Gastroesophageal sphincter (tissue), 4 donors: ENCODE measurements at regions not wholly inside any gene's neighbourhood (a gene's known extent, or its start where the extent isn't known, plus 50 kb on each side); places are given as distances from the start of the nearest gene placed in this dataset.
A peak's percentile ranks its signal among the peaks of the same experiment; 100 is the strongest.
"Not testable (repeated sequence)": the region's sequence is repeated elsewhere in the genome, so short reads cannot be mapped to it uniquely, and the experiment has no call there.

ENCODE experiments used
- ATAC-seq: fragments of 150-250 bp; one replicate; pipeline ENCODE4 v1.9.1; 2016; ENCODE audit warnings: mild to moderate bottlenecking, moderate library complexity
- H3K27ac ChIP-seq, 4 donors: fragments of 200-600 bp; sonication (generic) in 3 of 4; 1 replicate in 3 of 4; 2 replicates in 1 of 4; pipeline ENCODE4 v1.5.1; 2016 to 2019
- H3K27me3 ChIP-seq: fragments of 200-600 bp; sonication (generic); one replicate; pipeline ENCODE4 v1.5.1; 2019
- H3K36me3 ChIP-seq, 2 donors: fragments of 200-600 bp; sonication (generic); one replicate each; pipeline ENCODE4 v1.5.1; 2019; ENCODE audit warnings: control low read depth in 1 of 2
- H3K4me1 ChIP-seq, 3 donors: fragments of 200-600 bp; sonication (generic); 1 replicate in 2 of 3; 2 replicates in 1 of 3; pipeline ENCODE4 v1.5.1; 2016 to 2019; ENCODE audit warnings: control low read depth in 2 of 3
- H3K4me3 ChIP-seq, 2 donors: fragments of 200-600 bp; sonication (generic); one replicate each; pipeline ENCODE4 v1.5.1; 2019; ENCODE audit warnings: mild to moderate bottlenecking in 1 of 2, moderate library complexity in 1 of 2
- H3K9me3 ChIP-seq, 3 donors: fragments of 200-600 bp; sonication (generic); one replicate each; pipeline ENCODE4 v1.5.1; 2017 to 2019; ENCODE audit warnings: control low read depth in 2 of 3
- WGBS, 2 donors: methylation state at CpG; one replicate each; pipeline ENCODE4 v1.1.5; 2018; ENCODE audit warnings: low coverage in 1 of 2; 5-methylcytosine and 5-hydroxymethylcytosine counted together

DNA sequence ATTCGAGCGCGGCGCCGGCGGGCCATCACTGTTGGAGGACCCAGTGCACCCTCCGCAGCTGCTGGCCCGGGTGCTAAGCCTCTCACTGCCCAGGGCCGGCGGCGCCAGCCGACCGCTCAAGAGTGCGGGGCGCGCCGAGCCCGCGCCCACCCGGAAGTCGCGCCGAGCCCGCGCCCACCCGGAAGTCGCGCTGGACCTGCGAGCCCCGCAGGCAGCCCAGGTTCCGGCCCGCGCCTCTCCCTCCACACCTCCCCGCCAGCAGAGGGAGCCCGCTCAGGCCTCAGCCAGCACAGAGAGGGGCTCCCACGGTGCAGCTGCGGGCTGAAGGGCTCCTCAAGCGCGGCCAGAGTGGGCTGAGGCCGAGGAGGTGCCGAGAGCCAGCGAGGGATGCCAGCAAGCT lies 170.8 kb downstream of the GTF2H2C_2 start:
- ATAC-seq, H3K36me3 ChIP-seq, H3K27ac ChIP-seq, H3K9me3 ChIP-seq, H3K27me3 ChIP-seq, H3K4me1 ChIP-seq: not testable (repeated sequence)
- WGBS, 2 donors, result no CpG with 5 or more reads among the region's 42 CpGs
- peak overlapping the region in 1 of 2 donors; percentile 30 for H3K4me3 ChIP-seq
